Effector CD4-positive, alpha-beta T cell (primary cell): ENCODE measurements at regions not wholly inside any gene's neighbourhood (a gene's known extent, or its start where the extent isn't known, plus 50 kb on each side); places are given as distances from the start of the nearest gene placed in this dataset.
"Not testable (repeated sequence)": the region's sequence is repeated elsewhere in the genome, so short reads cannot be mapped to it uniquely, and the experiment has no call there.

ENCODE experiments used
- DNase-seq: peaks from one replicate; pipeline ENCODE4 v3.0.0-alpha.2; 2020

DNA sequence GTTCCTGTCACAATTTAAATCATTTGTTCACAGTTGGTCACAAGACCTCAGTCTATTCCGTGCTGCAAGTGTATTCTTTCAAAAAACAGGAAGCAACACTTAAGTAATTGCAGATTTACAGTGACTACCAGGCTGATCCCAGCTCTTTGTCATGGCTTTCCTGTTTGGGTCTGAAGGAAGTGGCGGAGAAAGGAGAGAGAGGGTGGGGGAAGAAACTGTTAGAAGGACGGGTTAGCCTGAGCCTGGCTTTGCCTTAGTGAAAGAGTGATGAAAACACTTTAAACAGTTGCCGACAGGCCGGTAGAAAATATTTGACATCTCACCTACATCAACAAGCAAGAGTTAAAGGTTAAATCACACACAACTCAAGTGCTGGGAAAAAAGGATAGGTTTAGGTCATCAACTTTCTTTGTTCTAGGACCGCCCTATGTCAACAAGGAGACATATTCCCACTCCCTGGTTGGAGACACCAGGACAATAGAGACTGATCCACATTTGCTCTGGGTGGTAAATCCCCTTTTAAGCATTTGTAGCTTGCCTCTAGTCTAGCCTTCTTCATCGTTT is 102.2 kb upstream of the DAB2 start:
- no peak for DNase-seq

- DNase-seq = not testable (repeated sequence)
Measured at GRCh38 chr5:39525781-39526180, 101.0 kb upstream of the DAB2 start.

DNA sequence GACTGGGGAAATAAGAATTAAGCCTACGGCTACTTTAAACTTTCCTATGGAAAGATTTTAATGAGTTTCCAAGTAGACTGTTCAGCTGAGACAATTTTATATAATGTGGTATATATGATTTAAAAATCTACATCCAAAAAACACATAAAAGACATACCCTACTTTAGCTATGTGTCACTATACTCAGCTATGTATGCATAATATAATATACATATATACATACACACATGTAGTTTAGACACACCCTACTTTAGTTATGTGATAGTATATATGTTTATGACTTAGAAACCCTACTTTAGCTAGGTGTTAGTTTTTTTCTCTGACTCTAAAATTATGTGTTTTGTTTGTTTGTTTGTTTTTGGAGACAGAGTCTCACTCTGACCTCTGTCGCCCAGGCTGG is 100.5 kb upstream of the DAB2 start:
- DNase-seq = no peak

- DNase-seq = no peak
Measured at GRCh38 chr5:39523821-39524220, 99.0 kb upstream of the DAB2 start.

DNA sequence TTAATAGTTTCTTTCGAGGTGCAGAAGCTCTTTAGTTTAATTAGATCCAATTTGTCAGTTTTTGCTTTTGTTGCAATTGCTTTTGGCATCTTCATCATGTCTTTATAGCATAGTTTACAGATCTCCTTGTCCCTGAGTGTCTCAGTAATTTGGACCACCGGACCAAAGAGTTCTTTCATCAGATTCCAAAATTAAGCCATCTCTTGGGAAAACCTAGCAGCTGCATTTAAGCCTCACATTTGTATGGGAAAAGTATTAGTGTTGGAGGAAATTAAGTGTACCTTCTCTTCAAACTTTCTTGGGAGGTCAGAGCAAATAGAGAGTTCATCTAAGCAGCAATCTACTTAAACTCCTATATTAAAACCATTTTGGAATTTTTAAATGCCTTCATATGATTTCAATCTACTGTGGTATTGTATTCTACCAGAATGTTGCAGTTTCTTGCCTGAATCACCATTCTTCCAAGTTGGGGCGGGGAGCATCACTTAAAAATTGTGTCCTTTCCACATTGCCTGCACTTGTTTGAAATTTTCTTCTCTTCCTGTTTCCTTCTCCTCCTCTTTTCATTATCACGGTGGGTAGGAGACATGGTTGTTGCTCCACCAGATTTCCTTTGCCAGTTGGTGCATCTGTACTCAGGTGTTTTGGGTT is 97.3 kb upstream of the DAB2 start:
- no peak for DNase-seq

DNA sequence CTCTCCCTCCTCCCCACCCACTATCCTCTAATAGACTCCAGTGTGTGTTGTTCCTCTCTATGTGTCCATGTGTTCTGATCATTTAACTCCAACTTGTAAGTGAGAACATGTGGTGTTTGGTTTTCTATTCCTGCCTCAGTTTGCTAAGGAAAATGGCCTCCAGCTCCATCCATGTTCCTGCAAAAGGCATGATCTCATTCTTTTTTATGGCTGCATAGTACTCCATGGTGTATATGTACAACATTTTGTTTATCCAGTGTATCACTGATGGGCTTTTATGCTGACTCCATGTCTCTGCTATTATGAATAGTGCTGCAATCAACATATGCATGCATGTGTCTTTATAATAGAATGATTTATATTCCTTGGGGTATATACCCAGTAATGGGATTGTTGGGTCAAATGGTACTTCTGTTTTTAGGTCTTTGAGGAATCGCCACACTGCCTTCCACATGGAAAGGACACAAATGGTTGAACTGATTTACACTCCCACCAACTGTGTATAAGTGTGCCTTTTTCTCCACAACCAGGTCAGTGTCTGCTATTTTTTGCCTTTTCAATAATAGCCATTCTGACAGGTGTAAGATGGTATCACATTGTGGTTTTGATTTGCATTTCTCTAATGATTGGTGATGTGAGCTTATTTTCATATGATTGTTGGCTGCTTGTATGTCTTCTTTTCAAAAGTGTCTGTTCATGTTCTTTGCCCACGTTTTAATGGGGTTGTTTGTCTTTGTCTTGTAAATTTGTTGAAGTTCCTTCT is 96.5 kb upstream of the DAB2 start:
- DNase-seq = no peak

GRCh38 chr5:39520232-39520572 is 95.4 kb upstream of the DAB2 start:
- DNase-seq = no peak

- DNase-seq = no peak
Measured at GRCh38 chr5:39519566-39520231, 94.9 kb upstream of the DAB2 start.

- no peak for DNase-seq
Measured at GRCh38 chr5:39519079-39519478, 94.3 kb upstream of the DAB2 start.

DNA sequence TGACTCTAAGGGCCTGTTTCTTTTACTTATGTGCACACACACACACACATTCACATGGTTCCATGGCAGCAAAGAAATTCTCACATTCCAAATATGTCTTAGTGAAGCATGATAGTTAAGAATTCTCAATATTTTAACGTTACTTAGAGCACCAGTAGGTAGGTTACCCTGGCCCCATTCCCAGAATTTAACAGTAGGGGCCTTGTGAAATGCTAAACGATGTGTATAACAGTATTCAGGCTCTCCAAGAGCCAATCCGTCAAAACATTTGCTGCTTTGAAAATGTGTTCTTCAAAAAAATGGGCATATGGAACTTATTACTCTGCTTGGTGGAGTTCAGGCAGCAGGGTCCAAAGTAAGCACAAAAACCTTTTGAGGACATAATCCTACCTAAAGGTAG is 93.7 kb upstream of the DAB2 start:
- DNase-seq = no peak

DNA sequence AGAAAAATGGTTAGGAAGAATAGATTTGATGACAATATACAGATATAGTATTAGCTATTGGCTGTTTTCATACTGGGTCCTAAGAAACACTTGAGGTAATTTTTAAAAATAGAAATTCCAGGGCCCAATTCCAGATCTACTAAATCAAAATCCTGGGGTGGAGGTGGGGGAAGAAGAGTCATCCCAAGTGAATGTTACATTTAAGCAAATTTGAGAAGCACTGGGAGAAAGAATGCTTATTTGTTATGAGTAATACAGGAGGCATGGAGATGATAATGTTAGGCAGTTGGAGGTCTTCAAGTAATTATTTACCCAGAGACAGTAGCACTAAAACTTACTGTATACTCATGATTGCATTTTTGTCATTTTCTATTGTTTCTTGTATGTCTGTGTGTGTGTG is 93.0 kb upstream of the DAB2 start:
- no peak for DNase-seq

DNA sequence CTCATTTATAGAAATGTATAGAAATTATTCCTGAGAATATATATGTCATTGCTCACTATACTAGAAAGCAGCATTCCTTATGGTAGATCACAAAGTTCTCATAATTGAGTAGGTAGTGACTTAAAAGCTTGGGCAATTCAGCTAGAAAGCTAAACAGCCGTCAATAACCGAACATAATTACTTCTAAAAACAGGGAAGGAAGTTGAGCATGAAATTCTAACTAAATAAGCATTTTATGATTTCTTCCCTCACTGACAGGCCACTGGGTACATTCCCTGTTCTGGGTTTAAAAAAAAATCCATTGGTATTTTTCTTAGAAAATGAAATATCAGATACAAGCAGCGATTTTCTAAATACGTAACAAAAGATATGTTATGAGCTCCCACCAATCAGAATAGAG is 91.1 kb upstream of the DAB2 start:
- no peak for DNase-seq

- no peak for DNase-seq
Measured at GRCh38 chr5:39513236-39513635, 88.5 kb upstream of the DAB2 start.

- DNase-seq = no peak
Measured at GRCh38 chr5:39506211-39506610, 81.4 kb upstream of the DAB2 start.

DNA sequence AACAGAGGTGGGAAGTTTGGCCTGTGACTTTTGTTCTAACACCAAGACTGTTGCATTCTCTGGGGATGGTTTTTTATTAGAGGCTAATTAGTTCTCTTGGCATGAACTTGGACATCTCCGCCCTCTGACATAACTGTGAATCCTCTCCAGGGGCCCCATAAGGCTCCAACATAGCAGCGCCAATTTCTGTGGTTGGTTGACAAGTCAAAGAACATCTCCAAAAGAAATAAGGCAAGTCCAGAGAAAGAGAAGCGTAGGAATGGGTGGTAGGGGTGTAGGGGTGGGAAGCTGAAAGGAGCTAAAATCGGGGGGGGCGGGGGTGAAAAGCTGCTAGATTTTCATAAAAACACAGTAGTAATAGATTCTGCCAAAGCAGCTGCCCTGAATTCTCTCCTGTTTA is 81.0 kb upstream of the DAB2 start:
- no peak for DNase-seq

GRCh38 chr5:39505363-39505762 is 80.6 kb upstream of the DAB2 start:
- DNase-seq = no peak

DNA sequence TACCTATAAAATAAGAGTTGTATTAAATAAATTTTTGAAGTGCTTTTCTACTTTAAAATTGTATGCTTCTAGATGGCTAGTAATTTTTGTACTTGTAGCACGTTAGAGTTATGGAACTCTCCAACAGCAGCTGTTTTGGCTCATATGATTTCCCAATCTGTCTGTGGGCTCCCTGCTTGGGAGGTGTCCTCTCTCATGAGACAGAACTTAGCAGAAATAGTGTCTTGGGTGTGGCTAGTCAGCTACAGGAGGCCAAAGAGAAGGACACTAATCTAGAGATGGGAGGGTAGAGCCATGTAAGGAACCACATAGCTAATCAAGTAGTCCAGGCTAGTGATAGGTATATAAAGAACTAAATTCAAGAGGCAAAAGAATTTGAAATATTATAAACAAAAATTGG is 78.4 kb upstream of the DAB2 start:
- DNase-seq = no peak

GRCh38 chr5:39502704-39503103 is 77.9 kb upstream of the DAB2 start:
- DNase-seq = no peak

GRCh38 chr5:39501397-39501796 is 76.6 kb upstream of the DAB2 start:
- DNase-seq = no peak

GRCh38 chr5:39500551-39501175 is 75.9 kb upstream of the DAB2 start:
- DNase-seq = no peak

- DNase-seq = no peak
Measured at GRCh38 chr5:39498278-39498952, 73.6 kb upstream of the DAB2 start.

- no peak for DNase-seq
Measured at GRCh38 chr5:39497322-39497721, 72.5 kb upstream of the DAB2 start.

DNA sequence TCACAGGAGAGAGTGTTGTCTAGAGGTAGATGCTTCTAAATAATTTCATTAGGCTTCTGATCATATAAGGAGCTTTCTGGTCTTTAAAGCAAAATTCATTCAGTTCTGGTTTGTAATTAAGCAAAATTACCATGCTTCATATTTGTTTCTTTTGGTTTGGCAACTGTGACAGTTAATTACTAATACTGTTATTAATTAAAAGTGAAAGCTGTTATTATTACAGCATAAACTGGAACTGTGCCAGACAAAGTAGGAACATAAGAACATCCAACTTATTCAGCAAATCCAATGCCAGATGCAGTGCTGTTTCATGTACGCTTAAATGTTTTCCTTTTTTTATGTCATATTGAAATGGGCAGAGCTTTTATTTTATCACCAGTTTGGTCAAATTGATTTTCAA is 70.4 kb upstream of the DAB2 start:
- no peak for DNase-seq
